B cell (primary cell): ENCODE measurements at regions not wholly inside any gene's neighbourhood (a gene's known extent, or its start where the extent isn't known, plus 50 kb on each side); places are given as distances from the start of the nearest gene placed in this dataset.

Source experiments
- CTCF ChIP-seq: fragments of 200-600 bp; IDR thresholded peaks from one replicate; pipeline ENCODE4 v1.8.0; 2022; ENCODE audit warnings: antibody characterized with exemption, mild to moderate bottlenecking
- EZH2 ChIP-seq: IDR thresholded peaks from 2 replicates; pipeline ENCODE4 v1.6.1; 2012; ENCODE audit warnings: borderline replicate concordance, low read depth, mild to moderate bottlenecking, moderate library complexity, low read length; ENCODE audit not compliant: insufficient read depth, poor library complexity, severe bottlenecking

- TF ChIP-seq CTCF (no peak), EZH2 (no peak)
Observed at GRCh38 chr9:30757723-30758122, 1626.7 kb upstream of the ACO1 start.
